ENCODE measurements at regions not wholly inside any gene's neighbourhood (a gene's known extent, or its start where the extent isn't known, plus 50 kb on each side); places are given as distances from the start of the nearest gene placed in this dataset.
A peak's percentile ranks its signal among the peaks of the same experiment; 100 is the strongest.
"Not testable (repeated sequence)": the region's sequence is repeated elsewhere in the genome, so short reads cannot be mapped to it uniquely, and the experiment has no call there.

GRCh38 chr14:48027115-48027514, 351.7 kb upstream of the MDGA2 start:
- DNase-seq (ENCODE audit: low read depth in 2 of 2) = no peak
- TF ChIP-seq CTCF (IDR thresholded peaks at IDR 0.05; ENCODE audit: low read depth, low read length) = no peak

DNA sequence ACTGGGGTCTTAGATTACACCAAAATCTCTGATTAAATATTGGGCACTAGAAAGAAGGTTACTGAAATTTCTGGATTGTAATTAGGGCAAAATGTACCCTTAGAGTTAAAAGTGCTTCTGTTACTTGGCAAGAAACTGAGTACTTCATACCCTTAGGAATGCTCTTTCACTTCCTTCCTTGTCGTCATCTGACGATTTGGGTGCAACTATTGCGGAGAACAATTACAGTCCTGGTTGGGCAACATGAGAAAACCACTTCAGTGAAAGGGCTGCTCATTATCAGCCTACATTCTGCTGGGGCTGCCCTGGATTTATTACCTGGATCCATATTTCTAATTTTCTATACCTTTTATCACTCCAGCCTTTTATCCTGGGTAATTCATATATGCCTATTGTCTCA, 348.5 kb upstream of the MDGA2 start:
- DNase-seq (ENCODE audit: low read depth in 2 of 2) = peak in 1 of 2 donors; percentile 7
- no peak overlapping the region for H3K4me3 ChIP-seq (replicated peaks in 1 of 2; ENCODE audit: low read depth in 2 of 2, low read length in 2 of 2)
- no peak for TF ChIP-seq CTCF (IDR thresholded peaks at IDR 0.05; ENCODE audit: low read depth, low read length)

More at GRCh38 chr14:48027115-48027514, 351.7 kb upstream of the MDGA2 start:
- no peak overlapping the region for H3K4me3 ChIP-seq (replicated peaks in 1 of 2; ENCODE audit: low read depth in 2 of 2, low read length in 2 of 2)

- DNase-seq (ENCODE audit: low read depth in 2 of 2); H3K4me3 ChIP-seq (replicated peaks in 1 of 2; ENCODE audit: low read depth in 2 of 2, low read length in 2 of 2): not testable (repeated sequence)
These were observed 336.1 kb upstream of the MDGA2 start for GRCh38 chr14:48011484-48011883.

DNA sequence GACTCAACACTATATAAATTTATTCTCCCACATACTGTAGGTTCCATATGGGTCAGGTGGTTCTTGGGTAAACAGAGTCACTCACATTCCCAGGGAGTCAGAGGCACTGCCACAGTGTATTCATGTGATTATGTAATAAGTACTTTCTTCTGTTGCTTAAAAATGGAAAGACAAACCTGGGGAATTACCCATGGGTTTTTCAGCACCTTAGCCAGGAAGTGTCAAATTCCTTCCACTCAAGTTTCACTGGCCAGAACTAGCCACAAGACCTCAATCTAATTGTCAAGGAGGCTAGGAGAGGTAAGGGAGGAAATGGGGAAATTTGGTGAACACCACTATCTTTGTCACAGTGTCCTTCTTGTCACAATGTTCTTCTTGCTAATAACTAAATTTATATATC, 333.2 kb upstream of the MDGA2 start:
- no peak for TF ChIP-seq CTCF (IDR thresholded peaks at IDR 0.05; ENCODE audit: low read depth, low read length)
- DNase-seq (ENCODE audit: low read depth in 2 of 2) = no peak
- no peak overlapping the region for H3K4me3 ChIP-seq (replicated peaks in 1 of 2; ENCODE audit: low read depth in 2 of 2, low read length in 2 of 2)

- H3K4me3 ChIP-seq (replicated peaks in 1 of 2; ENCODE audit: low read depth in 2 of 2, low read length in 2 of 2) = no peak overlapping the region
- DNase-seq (ENCODE audit: low read depth in 2 of 2) = no peak
- TF ChIP-seq CTCF (IDR thresholded peaks at IDR 0.05; ENCODE audit: low read depth, low read length) = no peak
These were observed 330.6 kb upstream of the MDGA2 start for GRCh38 chr14:48005986-48006385.

DNA sequence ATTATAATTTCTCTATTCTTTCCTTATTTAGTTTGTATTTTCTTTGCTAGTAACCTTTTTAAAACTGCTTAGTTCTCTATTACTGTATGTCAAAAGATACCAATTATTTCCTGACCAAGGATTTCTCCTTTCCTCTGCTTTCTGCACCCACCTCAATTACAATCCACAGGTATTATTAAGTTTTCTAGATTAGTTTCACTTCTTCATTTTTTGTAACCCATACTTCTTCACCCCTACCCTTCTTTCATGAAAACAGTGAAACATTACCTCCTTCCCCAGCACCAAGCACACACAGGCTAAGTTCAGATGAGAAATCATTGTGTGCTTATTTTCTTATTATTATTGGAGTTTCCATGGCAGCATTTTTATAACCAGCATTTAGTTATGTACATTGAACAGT, 318.5 kb upstream of the MDGA2 start:
- no peak overlapping the region for H3K4me3 ChIP-seq (replicated peaks in 1 of 2; ENCODE audit: low read depth in 2 of 2, low read length in 2 of 2)
- no peak for TF ChIP-seq CTCF (IDR thresholded peaks at IDR 0.05; ENCODE audit: low read depth, low read length)
- no peak for DNase-seq (ENCODE audit: low read depth in 2 of 2)

- H3K4me3 ChIP-seq (replicated peaks in 1 of 2; ENCODE audit: low read depth in 2 of 2, low read length in 2 of 2) = no peak overlapping the region
- no peak for DNase-seq (ENCODE audit: low read depth in 2 of 2)
- TF ChIP-seq CTCF (IDR thresholded peaks at IDR 0.05; ENCODE audit: low read depth, low read length) = no peak
These were observed 312.8 kb upstream of the MDGA2 start for GRCh38 chr14:47988175-47988574.
